Astrocyte (in vitro differentiated cells and primary cell): ENCODE measurements at regions not wholly inside any gene's neighbourhood (a gene's known extent, or its start where the extent isn't known, plus 50 kb on each side); places are given as distances from the start of the nearest gene placed in this dataset.

ENCODE experiments used
- DNase-seq: peaks from one replicate; pipeline ENCODE4 v3.0.0-alpha.2; 2010; ENCODE audit warnings: low read depth
- FAIRE-seq: peaks from 2 replicates; lab custom pipeline; 2011; peaks lifted over from hg19 to GRCh38; lab: Jason Lieb, UNC
- H2AFZ ChIP-seq: 2 replicates; pipeline ENCODE4 v1.6.0; 2012; ENCODE audit warnings: low read depth, low read length, inconsistent platforms
- H3K27ac ChIP-seq: 2 replicates; pipeline ENCODE4 v1.5.1; 2011; ENCODE audit warnings: low read depth, low read length, inconsistent platforms
- H3K27me3 ChIP-seq: 2 replicates; pipeline ENCODE4 v1.6.0; 2011; ENCODE audit warnings: low read length, inconsistent platforms; ENCODE audit not compliant: insufficient read depth
- H3K36me3 ChIP-seq: 2 replicates; pipeline ENCODE4 v1.5.1; 2011; ENCODE audit warnings: low read length, inconsistent platforms; ENCODE audit not compliant: insufficient read depth
- H3K4me1 ChIP-seq: 2 replicates; pipeline ENCODE4 v1.5.1; 2011; ENCODE audit warnings: low read length, inconsistent platforms; ENCODE audit not compliant: insufficient read depth
- H3K4me2 ChIP-seq: 2 replicates; pipeline ENCODE4 v1.6.0; 2012; ENCODE audit warnings: low read length, inconsistent platforms
- H3K4me3 ChIP-seq: 2 replicates; pipeline ENCODE4 v1.5.1; 2011; ENCODE audit warnings: low read depth, mild to moderate bottlenecking, low read length, inconsistent platforms; ENCODE audit not compliant: insufficient read depth
- H3K79me2 ChIP-seq: 2 replicates; pipeline ENCODE4 v1.6.0; 2012; ENCODE audit warnings: mild to moderate bottlenecking, low read length, inconsistent platforms; ENCODE audit not compliant: insufficient read depth
- H3K9ac ChIP-seq: 2 replicates; pipeline ENCODE4 v1.6.0; 2012; ENCODE audit warnings: mild to moderate bottlenecking, low read length, inconsistent platforms
- H3K9me3 ChIP-seq: 2 replicates; pipeline ENCODE4 v1.5.1; 2012; ENCODE audit warnings: low read depth, mild to moderate bottlenecking, low read length, inconsistent platforms; ENCODE audit not compliant: insufficient read depth
- H4K20me1 ChIP-seq: 2 replicates; pipeline ENCODE4 v1.6.0; 2012; ENCODE audit warnings: low read length, inconsistent platforms; ENCODE audit not compliant: insufficient read depth
- H3K27ac Mint-ChIP-seq: one replicate; pipeline ENCODE4 v1.8.0; 2021; ENCODE audit warnings: mild to moderate bottlenecking, mixed read lengths; ENCODE audit not compliant: unreplicated experiment
- H3K27me3 Mint-ChIP-seq: one replicate; pipeline ENCODE4 v1.8.0; 2021; ENCODE audit warnings: low read depth, mixed read lengths; ENCODE audit not compliant: unreplicated experiment
- H3K36me3 Mint-ChIP-seq: one replicate; pipeline ENCODE4 v1.8.0; 2021; ENCODE audit warnings: low read depth, mixed read lengths; ENCODE audit not compliant: unreplicated experiment
- H3K4me1 Mint-ChIP-seq: one replicate; pipeline ENCODE4 v1.8.0; 2021; ENCODE audit warnings: low read depth, mixed read lengths; ENCODE audit not compliant: unreplicated experiment
- H3K4me3 Mint-ChIP-seq: one replicate; pipeline ENCODE4 v1.8.0; 2021; ENCODE audit warnings: mild to moderate bottlenecking, moderate library complexity, mixed read lengths; ENCODE audit not compliant: unreplicated experiment
- H3K9me3 Mint-ChIP-seq: one replicate; pipeline ENCODE4 v1.8.0; 2021; ENCODE audit warnings: mild to moderate bottlenecking, mixed read lengths; ENCODE audit not compliant: unreplicated experiment
- EZH2 ChIP-seq: IDR thresholded peaks from 2 replicates; pipeline ENCODE4 v1.6.1; 2012; ENCODE audit warnings: mild to moderate bottlenecking, low read length, inconsistent platforms; ENCODE audit not compliant: insufficient read depth
- TF ChIP-seq, protein P1 (sequence below): IDR thresholded peaks from 2 replicates; pipeline ENCODE4 v1.5.1; 2011; ENCODE audit warnings: low read depth, mild to moderate bottlenecking, inconsistent platforms, low read length, moderate library complexity; ENCODE audit not compliant: insufficient read depth

DNA sequence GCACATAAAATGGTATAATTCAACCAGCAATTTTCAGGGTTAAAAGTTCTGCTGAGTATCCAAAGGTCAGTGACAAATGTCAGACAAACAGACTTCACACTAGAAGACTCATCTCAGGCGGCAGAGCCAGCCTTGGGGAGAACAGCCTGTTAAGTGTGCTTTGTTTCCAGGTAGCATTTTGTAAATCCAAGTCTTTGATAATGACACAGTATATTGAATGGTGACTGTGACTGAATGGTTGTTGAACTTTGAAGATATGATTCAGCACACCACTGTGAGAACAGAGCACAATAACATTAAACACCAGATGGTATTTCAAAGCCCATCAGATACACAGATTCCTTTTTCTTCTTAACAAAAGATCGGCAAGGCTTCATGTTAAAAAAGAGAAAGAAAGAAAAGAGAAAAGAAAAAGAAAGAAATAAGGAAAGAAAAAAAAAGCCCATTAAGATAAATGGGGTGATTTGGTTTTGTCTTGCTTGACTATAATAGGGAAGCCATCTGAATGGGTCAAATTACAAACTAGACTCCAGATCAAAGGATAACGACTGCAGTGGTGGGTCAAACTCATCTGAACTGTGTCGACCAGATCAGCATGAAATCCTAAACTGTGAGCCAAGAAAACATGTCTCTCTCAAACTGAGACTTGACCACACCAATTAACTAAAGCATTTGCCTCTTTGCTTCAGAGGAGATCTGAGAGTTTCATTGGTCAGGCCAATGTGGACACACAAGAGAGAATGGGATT is 313.0 kb upstream of the ZNF608 start:
- H3K4me1 Mint-ChIP-seq, result peaks cover 23% of the 10 kb centered on the region
- H3K9ac ChIP-seq, result no peak overlapping the region
- no peaks in the 10 kb centered on the region for H3K36me3 ChIP-seq
- TF ChIP-seq, protein P1, sequence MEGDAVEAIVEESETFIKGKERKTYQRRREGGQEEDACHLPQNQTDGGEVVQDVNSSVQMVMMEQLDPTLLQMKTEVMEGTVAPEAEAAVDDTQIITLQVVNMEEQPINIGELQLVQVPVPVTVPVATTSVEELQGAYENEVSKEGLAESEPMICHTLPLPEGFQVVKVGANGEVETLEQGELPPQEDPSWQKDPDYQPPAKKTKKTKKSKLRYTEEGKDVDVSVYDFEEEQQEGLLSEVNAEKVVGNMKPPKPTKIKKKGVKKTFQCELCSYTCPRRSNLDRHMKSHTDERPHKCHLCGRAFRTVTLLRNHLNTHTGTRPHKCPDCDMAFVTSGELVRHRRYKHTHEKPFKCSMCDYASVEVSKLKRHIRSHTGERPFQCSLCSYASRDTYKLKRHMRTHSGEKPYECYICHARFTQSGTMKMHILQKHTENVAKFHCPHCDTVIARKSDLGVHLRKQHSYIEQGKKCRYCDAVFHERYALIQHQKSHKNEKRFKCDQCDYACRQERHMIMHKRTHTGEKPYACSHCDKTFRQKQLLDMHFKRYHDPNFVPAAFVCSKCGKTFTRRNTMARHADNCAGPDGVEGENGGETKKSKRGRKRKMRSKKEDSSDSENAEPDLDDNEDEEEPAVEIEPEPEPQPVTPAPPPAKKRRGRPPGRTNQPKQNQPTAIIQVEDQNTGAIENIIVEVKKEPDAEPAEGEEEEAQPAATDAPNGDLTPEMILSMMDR, result no peak
- no peak for TF ChIP-seq EZH2
- peak overlapping the region; percentile 18 for H3K4me2 ChIP-seq
- H2AFZ ChIP-seq, result no peak overlapping the region
- H3K4me1 ChIP-seq, result peaks cover 11% of the 10 kb centered on the region
- no peak overlapping the region for H3K4me3 ChIP-seq
- no peak overlapping the region for H3K27ac ChIP-seq
- no peak overlapping the region for H3K4me3 Mint-ChIP-seq
- H3K27me3 Mint-ChIP-seq, result no peaks in the 10 kb centered on the region
- H3K27ac Mint-ChIP-seq, result no peak overlapping the region
- no peak for FAIRE-seq
- H3K79me2 ChIP-seq, result no peaks in the 10 kb centered on the region
- H3K9me3 ChIP-seq, result no peaks in the 10 kb centered on the region
- no peaks in the 10 kb centered on the region for H3K27me3 ChIP-seq
- H3K36me3 Mint-ChIP-seq, result no peaks in the 10 kb centered on the region
- H3K9me3 Mint-ChIP-seq, result peaks cover 2% of the 10 kb centered on the region
- H4K20me1 ChIP-seq, result no peaks in the 10 kb centered on the region
- peak; percentile 44 for DNase-seq

DNA sequence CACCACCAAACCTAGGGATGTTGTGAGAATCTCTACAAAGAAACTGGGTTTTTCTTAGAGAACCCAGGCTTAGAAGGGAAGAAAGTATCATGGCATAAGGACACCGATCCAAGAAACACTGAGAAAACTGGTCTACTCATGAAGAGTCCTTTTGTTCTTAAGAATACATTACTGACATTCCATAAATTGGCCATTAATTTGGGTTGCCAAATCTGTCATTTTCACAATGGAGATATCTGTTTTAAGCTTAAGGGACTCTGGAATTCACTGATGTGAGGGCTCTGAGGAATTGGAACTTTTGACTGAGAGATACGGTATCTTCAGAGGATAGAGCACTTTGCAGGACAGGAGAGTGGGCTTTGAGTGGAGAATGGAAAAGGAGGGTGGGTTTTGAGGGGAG is 315.3 kb upstream of the ZNF608 start:
- DNase-seq (no peak), FAIRE-seq (no peak)
- no peak overlapping the region for H3K4me2 ChIP-seq
- H3K4me1 ChIP-seq, result peaks cover 20% of the 10 kb centered on the region
- H2AFZ ChIP-seq, result no peak overlapping the region
- H3K4me3 ChIP-seq, result no peak overlapping the region
- no peak overlapping the region for H3K27ac ChIP-seq
- TF ChIP-seq EZH2, result no peak
- TF ChIP-seq, protein P1, result no peak
- no peak overlapping the region for H3K27ac Mint-ChIP-seq
- H3K36me3 ChIP-seq, result no peaks in the 10 kb centered on the region
- no peaks in the 10 kb centered on the region for H3K9me3 ChIP-seq
- H4K20me1 ChIP-seq, result no peaks in the 10 kb centered on the region
- no peaks in the 10 kb centered on the region for H3K79me2 ChIP-seq
- H3K9ac ChIP-seq, result no peak overlapping the region
- H3K27me3 Mint-ChIP-seq, result no peaks in the 10 kb centered on the region
- peaks cover 2% of the 10 kb centered on the region for H3K9me3 Mint-ChIP-seq
- H3K4me3 Mint-ChIP-seq, result no peak overlapping the region
- peaks cover 40% of the 10 kb centered on the region for H3K4me1 Mint-ChIP-seq
- H3K27me3 ChIP-seq, result no peaks in the 10 kb centered on the region
- no peaks in the 10 kb centered on the region for H3K36me3 Mint-ChIP-seq
